Stimulated activated CD8-positive, alpha-beta memory T cell treated with anti-CD3 and anti-CD28 coated beads, Interleukin-15, amount 100 ng/mL, for 4 hours (primary cell): ENCODE measurements at regions not wholly inside any gene's neighbourhood (a gene's known extent, or its start where the extent isn't known, plus 50 kb on each side); places are given as distances from the start of the nearest gene placed in this dataset.

ENCODE experiments used
- DNase-seq, 2 donors: peaks; one replicate each; pipeline ENCODE4 v3.0.0-alpha.2; 2020; ENCODE audit warnings: low read depth in 2 of 2

- DNase-seq, result no peak
These were observed 1554.7 kb upstream of the TENM3 start for GRCh38 chr4:180688480-180688879.

GRCh38 chr4:180694875-180695274 is 1548.3 kb upstream of the TENM3 start:
- DNase-seq, result no peak

GRCh38 chr4:180695851-180696250 is 1547.4 kb upstream of the TENM3 start:
- DNase-seq, result no peak

GRCh38 chr4:180696460-180697092 is 1546.6 kb upstream of the TENM3 start:
- no peak for DNase-seq

GRCh38 chr4:180698550-180699195 is 1544.5 kb upstream of the TENM3 start:
- no peak for DNase-seq

- DNase-seq, result no peak
These were observed 1536.4 kb upstream of the TENM3 start for GRCh38 chr4:180706766-180707165.

- no peak for DNase-seq
These were observed 1532.4 kb upstream of the TENM3 start for GRCh38 chr4:180710628-180711337.

GRCh38 chr4:180717451-180718033 is 1525.7 kb upstream of the TENM3 start:
- no peak for DNase-seq

- no peak for DNase-seq
These were observed 1521.8 kb upstream of the TENM3 start for GRCh38 chr4:180721356-180721755.

- DNase-seq, result no peak
These were observed 1516.6 kb upstream of the TENM3 start for GRCh38 chr4:180726611-180727010.

GRCh38 chr4:180727478-180727877 is 1515.7 kb upstream of the TENM3 start:
- DNase-seq, result no peak

GRCh38 chr4:180734753-180735432 is 1508.3 kb upstream of the TENM3 start:
- DNase-seq, result no peak

GRCh38 chr4:180741703-180742102 is 1501.5 kb upstream of the TENM3 start:
- DNase-seq, result no peak

- DNase-seq, result no peak
These were observed 1498.2 kb upstream of the TENM3 start for GRCh38 chr4:180745019-180745418.

- DNase-seq, result no peak
These were observed 1492.2 kb upstream of the TENM3 start for GRCh38 chr4:180751009-180751408.

GRCh38 chr4:180757927-180758326 is 1485.3 kb upstream of the TENM3 start:
- DNase-seq, result no peak

GRCh38 chr4:180766045-180766444 is 1477.2 kb upstream of the TENM3 start:
- no peak for DNase-seq

- no peak for DNase-seq
These were observed 1476.1 kb upstream of the TENM3 start for GRCh38 chr4:180766944-180767729.

GRCh38 chr4:180768610-180769009 is 1474.6 kb upstream of the TENM3 start:
- DNase-seq, result no peak

- DNase-seq, result no peak
These were observed 1473.4 kb upstream of the TENM3 start for GRCh38 chr4:180769791-180770190.

GRCh38 chr4:180770265-180770664 is 1472.9 kb upstream of the TENM3 start:
- no peak for DNase-seq
